ENCODE measurements at regions not wholly inside any gene's neighbourhood (a gene's known extent, or its start where the extent isn't known, plus 50 kb on each side); places are given as distances from the start of the nearest gene placed in this dataset.

DNA sequence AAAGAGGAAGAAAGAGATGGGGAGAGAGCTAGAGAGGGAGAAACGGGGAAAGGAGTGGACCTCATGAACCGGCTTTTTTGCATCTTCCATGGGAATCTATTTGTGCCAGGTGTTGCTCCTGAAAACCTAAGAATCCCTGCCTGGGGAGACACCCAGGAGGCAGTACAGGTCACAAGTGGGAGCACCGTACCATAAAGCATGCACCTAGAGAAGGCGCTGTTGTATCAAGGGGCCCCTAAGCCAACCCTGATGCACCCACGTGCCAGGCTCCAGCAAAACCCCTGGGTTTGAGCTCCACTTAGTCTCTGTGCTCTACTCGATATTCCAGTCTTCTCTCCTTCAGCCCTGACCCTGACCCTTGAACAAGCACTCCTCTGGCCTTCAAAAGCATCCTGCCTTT is 233.6 kb downstream of the RRAGC start:
- Histone ChIP-seq H3K36me3 (no peaks in the 10 kb centered on the region), H3K9me3 (peaks cover 0 to 20% (median 0%) of the 10 kb centered on the region in 4 donors), H3K27ac (no peak overlapping the region), H3K4me1 (no peaks in the 10 kb centered on the region), H3K4me3 (no peak overlapping the region), H3K27me3 (no peaks in the 10 kb centered on the region)
- WGBS, 2 donors = 70 to 73% methylated on average over 6 of the region's 6 CpGs
- TF ChIP-seq, protein P1, sequence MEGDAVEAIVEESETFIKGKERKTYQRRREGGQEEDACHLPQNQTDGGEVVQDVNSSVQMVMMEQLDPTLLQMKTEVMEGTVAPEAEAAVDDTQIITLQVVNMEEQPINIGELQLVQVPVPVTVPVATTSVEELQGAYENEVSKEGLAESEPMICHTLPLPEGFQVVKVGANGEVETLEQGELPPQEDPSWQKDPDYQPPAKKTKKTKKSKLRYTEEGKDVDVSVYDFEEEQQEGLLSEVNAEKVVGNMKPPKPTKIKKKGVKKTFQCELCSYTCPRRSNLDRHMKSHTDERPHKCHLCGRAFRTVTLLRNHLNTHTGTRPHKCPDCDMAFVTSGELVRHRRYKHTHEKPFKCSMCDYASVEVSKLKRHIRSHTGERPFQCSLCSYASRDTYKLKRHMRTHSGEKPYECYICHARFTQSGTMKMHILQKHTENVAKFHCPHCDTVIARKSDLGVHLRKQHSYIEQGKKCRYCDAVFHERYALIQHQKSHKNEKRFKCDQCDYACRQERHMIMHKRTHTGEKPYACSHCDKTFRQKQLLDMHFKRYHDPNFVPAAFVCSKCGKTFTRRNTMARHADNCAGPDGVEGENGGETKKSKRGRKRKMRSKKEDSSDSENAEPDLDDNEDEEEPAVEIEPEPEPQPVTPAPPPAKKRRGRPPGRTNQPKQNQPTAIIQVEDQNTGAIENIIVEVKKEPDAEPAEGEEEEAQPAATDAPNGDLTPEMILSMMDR (IDR thresholded peaks at IDR 0.05) = no peak
- TF ChIP-seq POLR2A (IDR thresholded peaks at IDR 0.05) = no peak
- no peak for TF ChIP-seq EP300 (IDR thresholded peaks at IDR 0.05)
- no peak for DNase-seq (ENCODE audit: low spot score in 2 of 2)

DNA sequence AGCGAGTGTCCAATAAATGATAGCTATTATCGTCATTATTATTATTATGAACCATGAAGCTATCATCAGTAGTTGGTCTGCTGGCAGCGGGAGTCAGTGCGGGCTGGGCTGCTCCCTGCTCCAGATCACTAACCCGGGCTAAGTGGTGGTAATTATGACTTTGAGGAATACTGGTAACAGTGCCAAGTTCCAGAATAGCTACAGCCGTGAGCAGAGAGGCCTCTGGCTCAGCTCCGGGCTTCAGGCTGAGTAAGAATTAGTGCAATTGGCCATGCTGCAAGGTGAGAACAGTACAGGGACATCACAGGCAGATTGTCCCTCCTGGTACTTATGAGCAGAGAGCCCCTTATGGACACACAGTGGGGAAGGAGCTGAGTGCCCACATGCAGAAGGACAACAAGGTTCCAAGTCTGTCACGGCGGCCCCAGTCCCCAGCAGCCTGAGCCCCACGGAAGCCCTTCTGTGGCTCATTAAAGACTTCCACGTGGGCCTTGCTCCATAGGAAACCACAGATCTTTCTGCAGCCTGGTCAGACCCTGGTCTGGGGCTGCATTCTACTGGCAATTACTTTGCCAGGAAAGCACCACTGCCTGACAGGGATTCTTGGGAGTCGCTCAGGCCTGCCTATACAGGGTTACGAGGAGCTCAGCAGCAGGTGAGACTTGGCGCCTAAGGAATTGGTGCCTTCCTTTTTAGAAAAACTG is 235.1 kb downstream of the RRAGC start:
- 62 to 64% methylated on average over 12 to 14 of the region's 14 CpGs for WGBS, 2 donors
- no peak for TF ChIP-seq EP300 (IDR thresholded peaks at IDR 0.05)
- no peak for TF ChIP-seq POLR2A (IDR thresholded peaks at IDR 0.05)
- TF ChIP-seq, protein P1 (IDR thresholded peaks at IDR 0.05) = no peak
- Histone ChIP-seq H3K9me3 (peaks cover 0 to 10% (median 0%) of the 10 kb centered on the region in 4 donors), H3K27me3 (no peaks in the 10 kb centered on the region), H3K4me1 (no peaks in the 10 kb centered on the region), H3K36me3 (no peaks in the 10 kb centered on the region), H3K27ac (no peak overlapping the region), H3K4me3 (no peak overlapping the region)
- no peak for DNase-seq (ENCODE audit: low spot score in 2 of 2)

DNA sequence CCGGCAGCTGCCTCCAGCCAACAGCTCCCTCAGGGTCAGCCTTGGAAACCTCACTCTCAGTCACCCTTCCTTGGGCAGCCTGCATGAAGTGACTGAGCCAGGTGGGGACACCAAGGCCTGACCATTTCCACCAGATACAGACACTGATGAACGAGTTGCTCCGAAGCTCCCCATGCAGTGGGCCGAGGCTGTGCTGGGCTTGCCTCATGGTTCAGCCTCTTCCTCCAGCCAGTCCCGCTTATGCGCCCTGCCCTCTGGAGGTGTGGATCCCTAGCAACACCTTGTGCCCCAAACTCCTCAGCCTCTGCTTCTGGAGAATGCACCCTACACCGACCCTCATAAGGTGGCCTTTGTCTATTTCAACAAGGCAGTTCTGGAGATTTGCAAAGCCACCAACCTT is 236.0 kb downstream of the RRAGC start:
- no peak for TF ChIP-seq POLR2A (IDR thresholded peaks at IDR 0.05)
- TF ChIP-seq, protein P1 (IDR thresholded peaks at IDR 0.05) = no peak
- no peak for TF ChIP-seq EP300 (IDR thresholded peaks at IDR 0.05)
- Histone ChIP-seq H3K9me3 (peaks cover 0 to 2% (median 0%) of the 10 kb centered on the region in 4 donors), H3K27ac (no peak overlapping the region), H3K36me3 (no peaks in the 10 kb centered on the region), H3K4me3 (no peak overlapping the region), H3K27me3 (no peaks in the 10 kb centered on the region), H3K4me1 (no peaks in the 10 kb centered on the region)
- no peak for DNase-seq (ENCODE audit: low spot score in 2 of 2)
- WGBS, 2 donors = 81 to 90% methylated on average over 4 to 7 of the region's 7 CpGs

DNA sequence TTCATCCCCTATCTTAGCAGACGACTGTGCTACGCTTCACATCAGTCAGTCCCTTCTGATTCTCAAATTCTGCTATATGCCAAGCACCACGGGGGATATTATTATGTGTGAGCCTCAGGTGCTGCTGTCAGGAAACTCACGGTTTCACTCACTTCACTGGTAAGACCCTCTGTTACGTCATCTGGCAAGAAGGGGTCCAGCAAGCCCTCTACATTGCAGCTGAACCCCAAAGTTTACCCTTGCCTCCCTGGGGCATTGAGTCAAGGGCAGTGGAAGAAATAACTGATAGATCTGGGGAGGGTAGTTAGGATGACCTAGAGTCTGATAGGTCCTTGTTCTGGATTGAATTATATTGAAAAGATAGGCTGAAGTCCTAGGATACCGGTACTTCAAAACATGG is 237.4 kb downstream of the RRAGC start:
- H3K36me3 ChIP-seq = no peaks in the 10 kb centered on the region
- no peaks in the 10 kb centered on the region for H3K9me3 ChIP-seq
- DNase-seq (ENCODE audit: low spot score in 2 of 2) = no peak
- TF ChIP-seq EP300 (IDR thresholded peaks at IDR 0.05) = no peak
- TF ChIP-seq, protein P1 (IDR thresholded peaks at IDR 0.05) = no peak
- TF ChIP-seq POLR2A (IDR thresholded peaks at IDR 0.05) = no peak
- H3K27ac ChIP-seq = no peak overlapping the region
- H3K4me3 ChIP-seq = no peak overlapping the region
- H3K4me1 ChIP-seq = no peaks in the 10 kb centered on the region
- H3K27me3 ChIP-seq = no peaks in the 10 kb centered on the region
- 92 to 93% methylated on average over 6 of the region's 6 CpGs for WGBS, 2 donors

DNA sequence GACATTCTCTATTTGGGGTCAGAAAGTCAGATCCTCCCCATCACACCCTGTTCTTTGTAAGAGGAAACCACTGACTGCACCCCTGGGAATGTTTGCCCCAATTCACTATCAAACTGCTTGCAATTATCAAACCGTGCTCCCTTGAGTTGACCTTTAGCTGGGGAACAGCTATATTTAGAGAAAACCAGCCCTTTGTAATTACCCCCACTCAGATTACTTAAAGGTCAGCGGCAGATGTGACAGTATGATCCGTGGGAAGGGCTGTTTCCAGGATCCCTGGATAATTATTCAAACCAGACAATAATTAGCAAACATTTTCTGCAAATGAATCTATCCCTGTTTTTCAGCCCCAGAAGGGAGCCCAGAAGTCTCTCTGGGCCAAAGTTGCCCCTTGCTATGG is 242.7 kb downstream of the RRAGC start:
- 26 to 31% methylated on average over 3 of the region's 3 CpGs for WGBS, 2 donors
- Histone ChIP-seq H3K4me1 (no peaks in the 10 kb centered on the region), H3K27me3 (peaks cover 0 to 8% of the 10 kb centered on the region in 2 donors), H3K27ac (no peak overlapping the region), H3K36me3 (no peaks in the 10 kb centered on the region), H3K9me3 (peaks cover 0 to 6% (median 0%) of the 10 kb centered on the region in 4 donors), H3K4me3 (no peak overlapping the region)
- no peak for DNase-seq (ENCODE audit: low spot score in 2 of 2)
- TF ChIP-seq, protein P1 (IDR thresholded peaks at IDR 0.05) = no peak
- no peak for TF ChIP-seq EP300 (IDR thresholded peaks at IDR 0.05)
- TF ChIP-seq POLR2A (IDR thresholded peaks at IDR 0.05) = no peak
